HG03442 (cell line): ENCODE measurements at regions not wholly inside any gene's neighbourhood (a gene's known extent, or its start where the extent isn't known, plus 50 kb on each side); places are given as distances from the start of the nearest gene placed in this dataset.

Experiments
- ATAC-seq: cut with Tn5 transposase; IDR thresholded peaks from one replicate; pipeline ENCODE4 v1.9.1; 2021; ENCODE audit warnings: mild to moderate bottlenecking, moderate library complexity; ENCODE audit not compliant: unreplicated experiment

- no peak for ATAC-seq
Observed at GRCh38 chr3:171955598-171955997, 83.8 kb upstream of the FNDC3B start.

GRCh38 chr3:171956181-171956683, 83.1 kb upstream of the FNDC3B start:
- ATAC-seq: no peak

DNA sequence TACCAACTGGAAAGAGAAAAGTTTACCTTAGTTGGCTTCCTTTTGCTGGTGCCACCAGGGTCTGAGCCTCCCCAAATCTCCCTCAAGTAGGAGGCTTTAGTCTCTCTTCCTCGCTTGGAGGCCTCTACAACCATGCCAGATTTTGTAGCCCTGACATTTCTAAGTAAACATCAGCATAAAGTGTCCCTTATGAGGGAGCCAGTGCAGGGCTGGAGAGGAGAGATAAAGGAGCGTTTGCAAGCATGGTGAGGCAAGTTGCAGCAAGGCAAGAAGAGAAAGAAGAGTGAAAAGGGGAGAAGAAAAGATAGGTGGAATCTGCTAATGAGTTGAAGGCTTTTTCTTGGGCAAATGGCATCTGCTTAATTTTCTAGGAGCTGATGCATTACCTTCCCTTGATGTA, 82.7 kb upstream of the FNDC3B start:
- ATAC-seq: no peak

- ATAC-seq: no peak
Observed at GRCh38 chr3:171959532-171960089, 79.8 kb upstream of the FNDC3B start.

GRCh38 chr3:171960159-171960558, 79.2 kb upstream of the FNDC3B start:
- no peak for ATAC-seq

- ATAC-seq: no peak
Observed at GRCh38 chr3:171962137-171962720, 77.1 kb upstream of the FNDC3B start.

GRCh38 chr3:171963546-171963945, 75.8 kb upstream of the FNDC3B start:
- ATAC-seq: no peak

GRCh38 chr3:171965067-171965712, 74.2 kb upstream of the FNDC3B start:
- no peak for ATAC-seq

GRCh38 chr3:171966533-171967136, 72.7 kb upstream of the FNDC3B start:
- no peak for ATAC-seq

- no peak for ATAC-seq
Observed at GRCh38 chr3:171967137-171967783, 72.1 kb upstream of the FNDC3B start.

DNA sequence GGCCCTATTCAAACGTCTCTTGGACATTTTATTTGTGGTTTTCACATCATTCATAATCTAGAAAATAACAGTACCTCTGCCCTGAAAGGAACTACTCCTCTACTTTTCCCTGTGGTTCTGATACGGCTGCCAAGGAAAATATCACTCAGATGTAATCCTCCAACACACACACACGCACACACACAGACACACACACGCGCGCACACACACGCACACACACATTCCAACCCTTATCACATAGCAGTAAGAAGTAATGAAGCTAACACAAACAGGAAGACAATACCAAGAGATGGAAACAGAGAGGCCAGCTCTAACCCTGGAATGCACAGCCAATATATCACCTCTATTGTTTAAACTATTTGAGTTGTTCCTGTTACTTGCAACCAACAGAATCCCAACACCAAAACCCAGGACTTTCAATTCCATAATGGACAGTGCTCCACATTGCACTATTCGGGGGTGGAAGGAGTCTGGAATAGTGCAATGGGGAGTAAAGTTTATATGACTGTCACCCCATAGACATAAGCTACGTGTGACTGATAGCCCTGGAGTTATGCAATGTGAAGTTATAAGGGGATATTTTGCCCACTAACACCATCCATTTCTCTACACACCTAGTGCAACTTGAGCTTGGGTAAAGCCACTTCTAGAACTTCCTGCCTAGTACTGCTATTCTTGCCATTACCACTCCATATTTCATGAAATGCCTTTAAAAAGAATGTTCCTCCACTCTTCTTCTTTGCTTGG, 71.3 kb upstream of the FNDC3B start:
- ATAC-seq: no peak

DNA sequence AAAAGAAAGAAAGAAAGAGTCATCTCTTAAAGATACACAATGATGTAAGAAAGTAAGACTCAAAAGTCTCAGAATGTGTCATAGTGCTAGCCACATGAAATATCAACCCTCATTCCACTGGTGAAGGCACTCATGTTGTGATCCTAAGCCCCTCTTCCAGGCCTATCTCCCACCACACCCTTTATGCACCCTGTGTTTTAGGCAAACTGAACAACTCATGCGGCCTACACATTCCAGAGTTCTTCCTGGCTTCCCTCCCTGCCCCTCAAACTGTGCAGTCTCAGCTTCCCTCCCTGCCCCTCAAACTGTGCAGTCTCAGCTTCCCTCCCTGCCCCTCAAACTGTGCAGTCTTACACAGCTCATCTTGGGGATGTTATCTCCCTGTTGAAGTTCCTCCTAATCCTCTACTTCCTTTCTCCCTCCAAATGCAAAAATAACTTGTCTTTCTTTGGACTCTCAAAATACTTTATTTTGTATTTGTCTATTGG, 69.0 kb upstream of the FNDC3B start:
- no peak for ATAC-seq

DNA sequence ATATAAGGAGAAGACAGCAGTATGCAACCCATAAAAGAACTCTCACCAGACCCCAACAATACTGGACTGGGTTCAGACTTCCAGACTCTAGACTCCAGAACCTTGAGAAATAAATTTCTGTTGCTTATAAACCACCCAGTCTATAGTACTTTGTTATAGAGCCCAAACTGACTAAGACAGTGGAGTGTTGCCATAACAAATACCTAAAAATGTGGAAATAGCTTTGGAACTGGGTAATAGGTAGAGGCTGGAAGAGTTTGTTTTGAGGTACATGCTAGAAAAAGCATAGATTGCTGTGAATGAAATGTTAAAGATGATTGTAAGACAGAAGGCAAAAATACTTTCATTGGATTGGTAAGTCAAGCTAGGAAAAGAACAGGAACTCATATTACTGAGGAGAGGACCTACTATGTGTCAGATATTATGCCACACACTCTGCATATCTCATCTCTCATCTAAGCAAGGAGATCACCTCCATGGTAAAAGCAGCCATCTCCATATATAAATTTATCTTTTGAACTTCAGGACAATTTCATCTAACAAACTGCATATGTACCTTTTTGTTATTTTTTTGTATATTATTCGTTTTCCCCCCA, 67.4 kb upstream of the FNDC3B start:
- ATAC-seq: no peak

GRCh38 chr3:171972871-171973348, 66.5 kb upstream of the FNDC3B start:
- no peak for ATAC-seq

- no peak for ATAC-seq
Observed at GRCh38 chr3:171974986-171975837, 64.2 kb upstream of the FNDC3B start.

DNA sequence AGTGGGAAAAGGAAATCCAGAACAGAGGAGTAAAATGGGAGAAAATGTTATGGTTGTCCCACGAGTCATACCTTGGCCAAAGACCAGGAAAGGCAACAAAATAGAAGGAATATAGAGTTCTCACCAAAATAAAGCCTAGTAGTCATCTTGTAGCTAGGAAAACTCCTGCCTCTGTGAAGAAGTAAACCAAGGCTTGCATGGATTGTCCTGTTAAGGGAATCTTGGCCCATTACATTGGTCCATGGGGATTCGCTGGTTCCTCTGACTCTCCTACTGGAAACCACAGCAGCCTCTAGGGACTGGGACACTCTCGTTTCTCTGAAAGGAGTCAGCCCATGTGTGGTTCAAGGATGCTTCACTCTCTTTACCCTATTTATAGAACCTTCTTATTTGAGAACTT, 62.9 kb upstream of the FNDC3B start:
- no peak for ATAC-seq

DNA sequence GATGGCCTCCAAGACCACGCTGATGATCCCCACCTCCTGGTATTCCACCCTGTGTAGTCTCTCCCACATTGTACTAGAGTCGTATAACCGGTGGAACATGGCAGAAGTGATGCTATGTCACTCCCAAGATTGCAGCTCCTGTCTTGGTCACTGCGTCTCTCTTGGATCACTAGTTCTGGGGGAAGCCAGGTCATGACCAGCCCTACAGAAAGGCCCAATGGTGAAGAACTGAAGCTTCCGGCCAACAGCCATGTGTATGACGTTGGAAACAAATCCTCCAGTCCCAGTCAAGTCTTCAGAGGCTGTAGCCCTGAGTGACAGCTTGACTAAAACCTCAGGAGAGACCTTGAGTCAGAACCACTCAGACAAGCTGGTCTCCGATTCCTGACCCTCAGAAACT, 61.9 kb upstream of the FNDC3B start:
- ATAC-seq: no peak

GRCh38 chr3:171977860-171978259, 61.5 kb upstream of the FNDC3B start:
- ATAC-seq: no peak

DNA sequence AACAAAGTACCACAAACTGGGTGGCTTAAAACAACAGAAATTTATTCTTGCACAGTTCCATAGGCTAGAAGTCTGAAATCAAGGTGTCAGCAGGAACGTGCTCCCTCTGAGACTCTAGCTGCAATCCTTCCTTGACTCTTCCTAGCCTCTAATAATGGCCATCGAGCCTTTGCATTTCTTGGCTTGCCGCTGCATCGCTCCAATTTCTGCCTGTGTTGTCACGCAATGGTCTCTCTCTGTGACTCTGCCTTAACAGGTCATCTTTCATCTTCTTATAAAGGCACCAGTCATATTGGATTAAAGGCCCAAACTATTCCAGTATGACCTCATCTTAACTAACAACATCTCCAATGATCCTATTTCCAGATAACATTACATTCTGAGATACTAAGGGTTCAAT, 61.0 kb upstream of the FNDC3B start:
- ATAC-seq: no peak
